WTC11 (cell line): ENCODE measurements at regions not wholly inside any gene's neighbourhood (a gene's known extent, or its start where the extent isn't known, plus 50 kb on each side); places are given as distances from the start of the nearest gene placed in this dataset.
"Not testable (repeated sequence)": the region's sequence is repeated elsewhere in the genome, so short reads cannot be mapped to it uniquely, and the experiment has no call there.

Experiments used
- CTCF ChIP-seq: fragments of 200-600 bp; IDR thresholded peaks from 2 replicates; pipeline ENCODE4 v1.8.0; 2022; ENCODE audit warnings: antibody characterized with exemption
- FOXK1 ChIP-seq: sonication (generic); formaldehyde crosslinking; IDR thresholded peaks from 2 replicates; pipeline ENCODE4 v1.8.0; 2022; ENCODE audit warnings: mild to moderate bottlenecking, moderate library complexity, missing genetic modification reagents
- FOXP1 ChIP-seq: sonication (generic); formaldehyde crosslinking; IDR thresholded peaks from 2 replicates; pipeline ENCODE4 v1.8.0; 2022; ENCODE audit warnings: missing genetic modification reagents, mild to moderate bottlenecking, moderate library complexity, borderline replicate concordance
- GABPB1 ChIP-seq: sonication (generic); formaldehyde crosslinking; IDR thresholded peaks from 2 replicates; pipeline ENCODE4 v1.8.1; 2023; ENCODE audit warnings: mild to moderate bottlenecking, missing genetic modification reagents
- MAX ChIP-seq: sonication (generic); formaldehyde crosslinking; IDR thresholded peaks from 2 replicates; pipeline ENCODE4 v1.8.0; 2022; ENCODE audit warnings: mild to moderate bottlenecking, missing genetic modification reagents
- TEAD4 ChIP-seq: sonication (generic); formaldehyde crosslinking; IDR thresholded peaks from 2 replicates; pipeline ENCODE4 v1.8.0; 2022; ENCODE audit warnings: mild to moderate bottlenecking, missing genetic modification reagents
- ZBTB43 ChIP-seq: sonication (generic); formaldehyde crosslinking; IDR thresholded peaks from 2 replicates; pipeline ENCODE4 v1.8.1; 2023; ENCODE audit warnings: mild to moderate bottlenecking, missing genetic modification reagents
- ZNF138 ChIP-seq: sonication (generic); formaldehyde crosslinking; conservative IDR thresholded peaks from 2 replicates; pipeline ENCODE4 v1.8.1; 2022; ENCODE audit warnings: mild to moderate bottlenecking, moderate library complexity, missing genetic modification reagents
- ZNF263 ChIP-seq: sonication (generic); formaldehyde crosslinking; IDR thresholded peaks from 2 replicates; pipeline ENCODE4 v1.8.1; 2022; ENCODE audit warnings: low read depth, mild to moderate bottlenecking, moderate library complexity, missing genetic modification reagents

- not testable (repeated sequence) for TF ChIP-seq ZNF263 (CRISPR knock-in tag); MAX (CRISPR knock-in tag); FOXK1; ZNF138 (CRISPR knock-in tag); ZBTB43; TEAD4; FOXP1 (CRISPR knock-in tag); CTCF; GABPB1
Observed at GRCh38 chr14:89689711-89690110, 264.8 kb downstream of the EFCAB11 start.
